ENCODE measurements at regions not wholly inside any gene's neighbourhood (a gene's known extent, or its start where the extent isn't known, plus 50 kb on each side); places are given as distances from the start of the nearest gene placed in this dataset.
"Not testable (repeated sequence)": the region's sequence is repeated elsewhere in the genome, so short reads cannot be mapped to it uniquely, and the experiment has no call there.

DNA sequence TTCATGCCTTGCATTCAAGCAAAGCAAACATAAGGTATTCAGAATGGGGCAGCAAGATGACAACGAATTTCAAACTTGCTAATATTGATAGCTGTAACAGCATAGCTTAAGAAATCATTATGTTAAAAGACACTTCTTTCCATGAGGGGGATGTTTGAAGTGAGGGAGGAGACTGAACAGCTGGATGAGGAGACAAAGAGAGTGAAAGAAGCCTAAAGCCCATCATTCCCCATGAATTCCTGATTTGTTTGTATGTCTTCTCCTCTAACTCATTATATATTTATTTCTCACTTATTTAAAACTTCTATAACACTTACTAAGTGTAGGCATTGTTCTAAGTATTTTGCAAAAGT, 125.2 kb upstream of the PBX1 start:
- peaks cover 0 to 16% (median 2%) of the 10 kb centered on the region in 5 donors for H3K9me3 Mint-ChIP-seq
- no peaks in the 10 kb centered on the region for H3K9me3 ChIP-seq (ENCODE audit: low read length)
- no peaks in the 10 kb centered on the region for H3K4me1 ChIP-seq (ENCODE audit: insufficient read depth, low read length)
- H3K27me3 Mint-ChIP-seq, result no peaks in the 10 kb centered on the region
- no peak overlapping the region for H3K27ac ChIP-seq (ENCODE audit: low read depth, low read length)
- H3K4me3 ChIP-seq (ENCODE audit: low read length), result no peak overlapping the region
- H3K27me3 ChIP-seq (ENCODE audit: insufficient read depth, low read length, poor library complexity, severe bottlenecking), result no peaks in the 10 kb centered on the region
- POLR2A ChIA-PET, result no interaction called here
- no peaks in the 10 kb centered on the region for H3K36me3 Mint-ChIP-seq
- CTCF ChIA-PET, result no interaction called here
- no peaks in the 10 kb centered on the region for H3K36me3 ChIP-seq (ENCODE audit: insufficient read depth, low read length)
- DNase-seq, result no peak
- H3K4me1 Mint-ChIP-seq, result no peaks in the 10 kb centered on the region
- H3K4me3 Mint-ChIP-seq, result no peak overlapping the region
- H3K27ac Mint-ChIP-seq, result no peak overlapping the region

- no peaks in the 10 kb centered on the region for H3K27me3 Mint-ChIP-seq
- H3K27ac ChIP-seq (ENCODE audit: low read depth, low read length), result no peak overlapping the region
- no peak overlapping the region for H3K4me3 Mint-ChIP-seq
- H3K4me1 Mint-ChIP-seq, result no peaks in the 10 kb centered on the region
- DNase-seq, result no peak
- H3K9me3 Mint-ChIP-seq, result peaks cover 0 to 5% (median 3%) of the 10 kb centered on the region in 5 donors
- H3K27ac Mint-ChIP-seq, result no peak overlapping the region
- no peak overlapping the region for H3K4me3 ChIP-seq (ENCODE audit: low read length)
- POLR2A ChIA-PET, result no interaction called here
- H3K9me3 ChIP-seq (ENCODE audit: low read length), result no peaks in the 10 kb centered on the region
- H3K36me3 Mint-ChIP-seq, result no peaks in the 10 kb centered on the region
- CTCF ChIA-PET, result no interaction called here
- no peaks in the 10 kb centered on the region for H3K4me1 ChIP-seq (ENCODE audit: insufficient read depth, low read length)
- H3K36me3 ChIP-seq (ENCODE audit: insufficient read depth, low read length), result no peaks in the 10 kb centered on the region
- H3K27me3 ChIP-seq (ENCODE audit: insufficient read depth, low read length, poor library complexity, severe bottlenecking), result no peaks in the 10 kb centered on the region
Measured at GRCh38 chr1:164440232-164440631, 118.8 kb upstream of the PBX1 start.

- H3K9me3 ChIP-seq (ENCODE audit: low read length), result no peaks in the 10 kb centered on the region
- no peak overlapping the region for H3K27ac ChIP-seq (ENCODE audit: low read depth, low read length)
- H3K27me3 Mint-ChIP-seq, result no peaks in the 10 kb centered on the region
- H3K4me1 Mint-ChIP-seq, result no peaks in the 10 kb centered on the region
- POLR2A ChIA-PET, result no interaction called here
- no peak for DNase-seq
- no peaks in the 10 kb centered on the region for H3K36me3 Mint-ChIP-seq
- no peak overlapping the region for H3K4me3 ChIP-seq (ENCODE audit: low read length)
- no peak overlapping the region for H3K4me3 Mint-ChIP-seq
- H3K27me3 ChIP-seq (ENCODE audit: insufficient read depth, low read length, poor library complexity, severe bottlenecking), result no peaks in the 10 kb centered on the region
- H3K36me3 ChIP-seq (ENCODE audit: insufficient read depth, low read length), result no peaks in the 10 kb centered on the region
- H3K9me3 Mint-ChIP-seq, result peaks cover 2 to 11% (median 4%) of the 10 kb centered on the region in 5 donors
- H3K4me1 ChIP-seq (ENCODE audit: insufficient read depth, low read length), result no peaks in the 10 kb centered on the region
- no peak overlapping the region for H3K27ac Mint-ChIP-seq
- CTCF ChIA-PET, result no interaction called here
Measured at GRCh38 chr1:164443166-164443565, 115.8 kb upstream of the PBX1 start.

DNA sequence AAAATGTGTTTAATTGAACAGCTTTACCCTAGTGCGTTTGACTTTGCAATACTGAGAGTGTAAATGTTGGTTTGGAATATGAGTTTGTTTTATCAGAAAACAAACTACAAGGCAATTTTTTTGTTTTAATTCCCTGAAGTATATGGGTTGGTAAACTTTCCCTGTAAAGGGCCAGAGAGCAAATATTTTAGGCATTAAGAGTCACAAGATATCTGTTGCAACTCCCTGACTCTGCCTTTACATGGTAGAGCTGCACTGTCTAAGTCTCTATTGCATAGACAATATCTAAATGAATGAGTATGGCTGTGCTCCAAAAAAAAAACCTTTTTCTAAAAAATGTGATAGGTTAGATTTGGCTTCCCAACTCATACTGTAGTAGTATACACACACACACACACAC, 115.1 kb upstream of the PBX1 start:
- no peak overlapping the region for H3K4me3 Mint-ChIP-seq

DNA sequence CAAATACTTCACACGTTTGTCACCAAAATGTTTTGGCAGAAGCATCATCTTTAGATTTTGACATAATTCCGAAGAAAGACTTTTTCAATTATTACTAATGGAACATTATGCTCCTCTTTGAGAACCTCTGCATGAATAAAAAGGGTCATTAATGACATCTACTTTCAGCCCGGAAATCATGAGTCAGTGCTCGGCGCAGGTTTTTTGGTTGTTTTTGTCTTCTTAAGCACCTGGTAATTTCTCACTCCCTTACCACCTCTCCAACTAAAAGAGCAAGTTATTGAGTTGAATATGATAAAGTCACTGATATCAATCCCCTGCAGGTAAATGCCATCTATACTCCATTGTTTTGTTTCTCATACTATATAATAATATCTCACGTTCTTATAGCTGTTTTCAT, 113.0 kb upstream of the PBX1 start:
- Mint-ChIP-seq H3K4me1 (no peaks in the 10 kb centered on the region), H3K9me3 (peaks cover 0 to 15% (median 3%) of the 10 kb centered on the region in 5 donors), H3K36me3 (no peaks in the 10 kb centered on the region), H3K27me3 (peaks cover 0 to 2% of the 10 kb centered on the region in 2 donors), H3K27ac (no peak overlapping the region), H3K4me3 (no peak overlapping the region)
- POLR2A ChIA-PET, result no interaction called here
- Histone ChIP-seq H3K9me3 (ENCODE audit: low read length) (no peaks in the 10 kb centered on the region), H3K4me3 (ENCODE audit: low read length) (no peak overlapping the region), H3K4me1 (ENCODE audit: insufficient read depth, low read length) (no peaks in the 10 kb centered on the region), H3K27ac (ENCODE audit: low read depth, low read length) (no peak overlapping the region), H3K27me3 (ENCODE audit: insufficient read depth, low read length, poor library complexity, severe bottlenecking) (no peaks in the 10 kb centered on the region), H3K36me3 (ENCODE audit: insufficient read depth, low read length) (no peaks in the 10 kb centered on the region)
- DNase-seq, result no peak
- CTCF ChIA-PET, result no interaction called here

More for the DNA sequence above, 115.1 kb upstream of the PBX1 start:
- Histone ChIP-seq H3K36me3 (ENCODE audit: insufficient read depth, low read length) (no peaks in the 10 kb centered on the region), H3K9me3 (ENCODE audit: low read length) (no peaks in the 10 kb centered on the region), H3K4me1 (ENCODE audit: insufficient read depth, low read length) (no peaks in the 10 kb centered on the region), H3K27me3 (ENCODE audit: insufficient read depth, low read length, poor library complexity, severe bottlenecking) (no peaks in the 10 kb centered on the region), H3K27ac (ENCODE audit: low read depth, low read length) (no peak overlapping the region), H3K4me3 (ENCODE audit: low read length) (no peak overlapping the region)
- DNase-seq, result no peak
- no peak overlapping the region for H3K27ac Mint-ChIP-seq
- no peaks in the 10 kb centered on the region for H3K27me3 Mint-ChIP-seq
- no peaks in the 10 kb centered on the region for H3K36me3 Mint-ChIP-seq
- CTCF ChIA-PET, result no interaction called here
- POLR2A ChIA-PET, result no interaction called here
- no peaks in the 10 kb centered on the region for H3K4me1 Mint-ChIP-seq
- H3K9me3 Mint-ChIP-seq, result peaks cover 2 to 12% (median 3%) of the 10 kb centered on the region in 5 donors

GRCh38 chr1:164452549-164452948, 106.4 kb upstream of the PBX1 start:
- DNase-seq, result no peak
- Histone ChIP-seq H3K9me3 (ENCODE audit: low read length) (no peaks in the 10 kb centered on the region), H3K4me1 (ENCODE audit: insufficient read depth, low read length) (no peaks in the 10 kb centered on the region), H3K36me3 (ENCODE audit: insufficient read depth, low read length) (no peaks in the 10 kb centered on the region), H3K4me3 (ENCODE audit: low read length) (no peak overlapping the region), H3K27ac (ENCODE audit: low read depth, low read length) (no peak overlapping the region), H3K27me3 (ENCODE audit: insufficient read depth, low read length, poor library complexity, severe bottlenecking) (no peaks in the 10 kb centered on the region)
- Mint-ChIP-seq H3K4me3 (no peak overlapping the region), H3K27me3 (peaks cover 0 to 2% of the 10 kb centered on the region in 2 donors), H3K9me3 (peaks cover 3 to 29% (median 19%) of the 10 kb centered on the region in 5 donors), H3K36me3 (no peaks in the 10 kb centered on the region), H3K4me1 (no peaks in the 10 kb centered on the region), H3K27ac (no peak overlapping the region)
- ChIA-PET POLR2A (interaction anchor here (0.6 kb wide), 1 partner anchor 402 kb away, joined by 3 read pairs; no protein-coding TSS in a partner anchor), CTCF (no interaction called here)

GRCh38 chr1:164456272-164456671, 102.7 kb upstream of the PBX1 start:
- no peak for DNase-seq
- Mint-ChIP-seq H3K36me3 (no peaks in the 10 kb centered on the region), H3K4me3 (no peak overlapping the region), H3K27ac (no peak overlapping the region), H3K9me3 (peaks cover 1 to 29% (median 16%) of the 10 kb centered on the region in 5 donors), H3K4me1 (no peaks in the 10 kb centered on the region), H3K27me3 (no peaks in the 10 kb centered on the region)
- Histone ChIP-seq H3K4me1 (ENCODE audit: insufficient read depth, low read length) (no peaks in the 10 kb centered on the region), H3K36me3 (ENCODE audit: insufficient read depth, low read length) (no peaks in the 10 kb centered on the region), H3K27me3 (ENCODE audit: insufficient read depth, low read length, poor library complexity, severe bottlenecking) (no peaks in the 10 kb centered on the region), H3K27ac (ENCODE audit: low read depth, low read length) (no peak overlapping the region), H3K9me3 (ENCODE audit: low read length) (no peaks in the 10 kb centered on the region), H3K4me3 (ENCODE audit: low read length) (no peak overlapping the region)
- ChIA-PET POLR2A (no interaction called here), CTCF (no interaction called here)

- H3K4me1 Mint-ChIP-seq; CTCF ChIA-PET; H3K9me3 ChIP-seq (ENCODE audit: low read length); H3K36me3 Mint-ChIP-seq; H3K4me3 Mint-ChIP-seq; H3K27ac ChIP-seq (ENCODE audit: low read depth, low read length); H3K27ac Mint-ChIP-seq; DNase-seq; H3K27me3 Mint-ChIP-seq; H3K27me3 ChIP-seq (ENCODE audit: insufficient read depth, low read length, poor library complexity, severe bottlenecking); H3K4me1 ChIP-seq (ENCODE audit: insufficient read depth, low read length); H3K4me3 ChIP-seq (ENCODE audit: low read length); POLR2A ChIA-PET; H3K36me3 ChIP-seq (ENCODE audit: insufficient read depth, low read length): not testable (repeated sequence)
- H3K9me3 Mint-ChIP-seq, result peaks cover 1 to 22% (median 14%) of the 10 kb centered on the region in 5 donors
Measured at GRCh38 chr1:164459176-164459575, 99.8 kb upstream of the PBX1 start.

DNA sequence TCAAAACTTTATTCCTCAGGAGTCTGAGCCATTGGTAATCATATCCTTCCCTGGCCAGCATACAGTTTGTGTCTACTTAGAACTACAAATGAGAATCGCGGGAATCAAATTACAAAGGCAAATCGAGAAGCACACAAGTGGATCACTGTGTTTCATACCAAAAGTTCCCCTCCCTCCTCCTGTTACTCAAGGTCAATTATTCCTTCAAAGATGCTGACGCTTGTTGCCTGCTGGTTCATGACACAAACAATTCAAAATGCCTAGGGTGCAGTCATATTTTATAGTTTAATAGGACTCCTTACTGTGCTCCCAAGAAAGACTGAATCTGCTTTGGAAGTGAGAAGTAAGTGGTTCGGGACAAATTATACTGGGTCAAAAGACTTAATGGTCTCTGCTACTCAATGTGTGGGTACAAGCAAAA, 93.0 kb upstream of the PBX1 start:
- no peak overlapping the region for H3K27ac Mint-ChIP-seq
- H3K4me3 Mint-ChIP-seq, result no peak overlapping the region
- Histone ChIP-seq H3K9me3 (ENCODE audit: low read length) (no peaks in the 10 kb centered on the region), H3K27me3 (ENCODE audit: insufficient read depth, low read length, poor library complexity, severe bottlenecking) (no peaks in the 10 kb centered on the region), H3K27ac (ENCODE audit: low read depth, low read length) (no peak overlapping the region), H3K4me1 (ENCODE audit: insufficient read depth, low read length) (no peaks in the 10 kb centered on the region), H3K36me3 (ENCODE audit: insufficient read depth, low read length) (no peaks in the 10 kb centered on the region), H3K4me3 (ENCODE audit: low read length) (no peak overlapping the region)
- DNase-seq, result no peak
- ChIA-PET POLR2A (no interaction called here), CTCF (no interaction called here)
- H3K9me3 Mint-ChIP-seq, result peaks cover 0 to 10% (median 4%) of the 10 kb centered on the region in 5 donors
- no peaks in the 10 kb centered on the region for H3K27me3 Mint-ChIP-seq
- no peaks in the 10 kb centered on the region for H3K4me1 Mint-ChIP-seq
- H3K36me3 Mint-ChIP-seq, result no peaks in the 10 kb centered on the region

Measured in CD8-positive, alpha-beta memory T cell (primary cell).